Smooth muscle cell (in vitro differentiated cells): ENCODE measurements at regions not wholly inside any gene's neighbourhood (a gene's known extent, or its start where the extent isn't known, plus 50 kb on each side); places are given as distances from the start of the nearest gene placed in this dataset.

Experiments used
- DNase-seq: peaks from one replicate; lab custom pipeline; 2025; ENCODE audit not compliant: unreplicated experiment; lab: John Stamatoyannopoulos, UW
- H2AFZ ChIP-seq: fragments of 200-600 bp; sonication (generic); 2 replicates; pipeline ENCODE4 v1.6.0; 2016; ENCODE audit warnings: antibody characterized with exemption, low read depth, mild to moderate bottlenecking
- H3F3A ChIP-seq: fragments of 200-600 bp; sonication (generic); 2 replicates; pipeline ENCODE4 v1.6.0; 2017; ENCODE audit warnings: antibody characterized with exemption, low read depth
- H3K27ac ChIP-seq: fragments of 200-600 bp; sonication (generic); 2 replicates; pipeline ENCODE4 v1.5.1; 2016; ENCODE audit warnings: low read depth, mild to moderate bottlenecking
- H3K27me3 ChIP-seq: fragments of 200-600 bp; sonication (generic); 2 replicates; pipeline ENCODE4 v1.6.1; 2016; ENCODE audit warnings: low read depth, mild to moderate bottlenecking
- H3K36me3 ChIP-seq: fragments of 200-600 bp; sonication (generic); 2 replicates; pipeline ENCODE4 v1.5.1; 2016; ENCODE audit warnings: low read depth
- H3K4me1 ChIP-seq: fragments of 200-600 bp; sonication (generic); 2 replicates; pipeline ENCODE4 v1.5.1; 2016; ENCODE audit warnings: low read depth
- H3K4me2 ChIP-seq: fragments of 200-600 bp; sonication (generic); 2 replicates; pipeline ENCODE4 v1.6.0; 2016; ENCODE audit warnings: mild to moderate bottlenecking
- H3K4me3 ChIP-seq: fragments of 200-600 bp; sonication (generic); 2 replicates; pipeline ENCODE4 v1.5.1; 2016; ENCODE audit warnings: mild to moderate bottlenecking
- H3K79me2 ChIP-seq: fragments of 200-600 bp; sonication (generic); 2 replicates; pipeline ENCODE4 v1.6.0; 2016; ENCODE audit warnings: low read depth, mild to moderate bottlenecking
- H3K9ac ChIP-seq: fragments of 200-600 bp; sonication (generic); 2 replicates; pipeline ENCODE4 v1.6.0; 2016; ENCODE audit warnings: low read depth
- H3K9me3 ChIP-seq: fragments of 200-600 bp; sonication (generic); replicated peaks from 2 replicates; pipeline ENCODE4 v1.5.1; 2016; ENCODE audit warnings: low read depth
- H4K20me1 ChIP-seq: fragments of 200-600 bp; sonication (generic); 2 replicates; pipeline ENCODE4 v1.6.0; 2016; ENCODE audit warnings: low read depth
- WGBS: methylation state at CpG from one replicate; pipeline ENCODE4 v1.1.7; 2016; ENCODE audit warnings: low lambda C conversion rate; 5-methylcytosine and 5-hydroxymethylcytosine counted together
- TF ChIP-seq, protein P1 (sequence below): fragments of 200-600 bp; sonication (generic); IDR thresholded peaks from 2 replicates; pipeline ENCODE4 v1.5.1; 2017; ENCODE audit warnings: borderline replicate concordance, mild to moderate bottlenecking, antibody characterized with exemption; ENCODE audit not compliant: insufficient read depth, poor library complexity, severe bottlenecking

DNA sequence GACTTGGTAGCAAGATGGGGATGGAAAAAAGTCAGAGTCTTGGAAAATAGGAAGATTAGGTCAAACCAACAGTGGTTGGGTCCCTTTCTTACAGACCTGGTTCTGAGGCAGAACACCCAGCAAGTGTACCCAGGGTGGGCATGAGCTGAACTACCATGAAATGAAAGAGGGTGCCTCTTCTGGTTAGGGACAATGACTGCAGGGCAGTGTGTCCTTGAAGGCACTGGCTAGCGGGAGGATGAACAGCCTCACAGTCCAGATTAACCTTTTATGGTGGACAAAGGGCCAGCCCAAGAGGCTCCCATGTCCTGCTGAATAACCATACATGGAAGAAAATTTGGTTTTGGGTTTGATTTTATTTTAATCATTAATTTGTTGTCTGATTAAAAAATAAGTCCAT is 61.8 kb upstream of the CCDC85A start:
- TF ChIP-seq, protein P1, sequence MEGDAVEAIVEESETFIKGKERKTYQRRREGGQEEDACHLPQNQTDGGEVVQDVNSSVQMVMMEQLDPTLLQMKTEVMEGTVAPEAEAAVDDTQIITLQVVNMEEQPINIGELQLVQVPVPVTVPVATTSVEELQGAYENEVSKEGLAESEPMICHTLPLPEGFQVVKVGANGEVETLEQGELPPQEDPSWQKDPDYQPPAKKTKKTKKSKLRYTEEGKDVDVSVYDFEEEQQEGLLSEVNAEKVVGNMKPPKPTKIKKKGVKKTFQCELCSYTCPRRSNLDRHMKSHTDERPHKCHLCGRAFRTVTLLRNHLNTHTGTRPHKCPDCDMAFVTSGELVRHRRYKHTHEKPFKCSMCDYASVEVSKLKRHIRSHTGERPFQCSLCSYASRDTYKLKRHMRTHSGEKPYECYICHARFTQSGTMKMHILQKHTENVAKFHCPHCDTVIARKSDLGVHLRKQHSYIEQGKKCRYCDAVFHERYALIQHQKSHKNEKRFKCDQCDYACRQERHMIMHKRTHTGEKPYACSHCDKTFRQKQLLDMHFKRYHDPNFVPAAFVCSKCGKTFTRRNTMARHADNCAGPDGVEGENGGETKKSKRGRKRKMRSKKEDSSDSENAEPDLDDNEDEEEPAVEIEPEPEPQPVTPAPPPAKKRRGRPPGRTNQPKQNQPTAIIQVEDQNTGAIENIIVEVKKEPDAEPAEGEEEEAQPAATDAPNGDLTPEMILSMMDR = no peak
- Histone ChIP-seq H3K9me3 (no peaks in the 10 kb centered on the region), H3K79me2 (no peaks in the 10 kb centered on the region), H3K4me1 (no peaks in the 10 kb centered on the region), H3K27ac (no peak overlapping the region), H3K4me2 (no peak overlapping the region), H3F3A (no peaks in the 10 kb centered on the region), H3K36me3 (no peaks in the 10 kb centered on the region), H2AFZ (no peak overlapping the region), H3K9ac (no peak overlapping the region), H3K27me3 (peaks cover 29% of the 10 kb centered on the region), H4K20me1 (no peaks in the 10 kb centered on the region), H3K4me3 (no peak overlapping the region)
- 92% methylated on average over 1 of the region's 1 CpG for WGBS
- no peak for DNase-seq

DNA sequence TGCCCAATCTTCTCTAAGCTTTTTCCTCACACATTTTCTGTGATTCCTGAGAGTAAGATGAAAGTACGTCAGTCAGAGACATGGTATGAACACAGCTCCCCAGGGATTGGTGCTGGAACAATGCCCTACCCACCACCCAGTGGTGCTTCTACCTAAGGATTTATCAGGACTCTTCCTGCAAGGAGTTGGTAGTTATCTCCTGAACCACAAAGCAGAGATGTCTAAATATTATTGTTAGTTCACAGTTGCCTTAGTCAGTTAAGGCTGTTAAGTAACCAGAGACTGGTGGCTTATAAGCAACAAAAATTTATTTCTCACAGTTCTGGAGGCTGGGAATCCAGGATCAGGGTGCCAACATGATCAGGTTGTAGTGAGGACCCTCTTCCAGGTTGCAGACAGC is 60.3 kb upstream of the CCDC85A start:
- WGBS = 87% methylated on average over 1 of the region's 1 CpG
- Histone ChIP-seq H3K27ac (no peak overlapping the region), H3K9me3 (no peaks in the 10 kb centered on the region), H3K4me3 (no peak overlapping the region), H3K36me3 (no peaks in the 10 kb centered on the region), H3F3A (no peaks in the 10 kb centered on the region), H3K27me3 (peaks cover 29% of the 10 kb centered on the region), H3K4me1 (no peaks in the 10 kb centered on the region), H3K9ac (no peak overlapping the region), H2AFZ (no peak overlapping the region), H3K4me2 (no peak overlapping the region), H4K20me1 (no peaks in the 10 kb centered on the region), H3K79me2 (no peaks in the 10 kb centered on the region)
- no peak for DNase-seq
- TF ChIP-seq, protein P1 = no peak

DNA sequence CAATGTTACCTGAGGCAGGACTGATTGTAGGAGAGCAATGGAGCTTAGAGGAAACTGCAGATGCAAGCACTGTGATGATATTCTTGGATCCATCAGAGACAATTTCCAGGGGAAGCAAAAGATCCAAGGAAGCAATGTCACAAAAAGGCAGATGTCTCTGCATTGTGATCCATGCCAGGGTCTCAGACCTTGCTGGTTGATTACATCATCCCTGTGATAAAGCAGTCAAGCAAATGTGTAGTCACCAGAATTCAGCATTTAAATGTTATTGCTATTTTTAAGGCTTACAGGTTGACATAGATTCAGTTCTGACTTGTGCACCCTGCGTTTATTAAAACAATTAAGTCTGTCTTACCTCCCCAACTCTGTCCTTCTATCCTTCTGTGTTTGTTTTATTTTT is 56.8 kb upstream of the CCDC85A start:
- H3K27me3 ChIP-seq = peaks cover 15% of the 10 kb centered on the region
- H3K9me3 ChIP-seq = no peaks in the 10 kb centered on the region
- no peak overlapping the region for H2AFZ ChIP-seq
- H3K4me3 ChIP-seq = no peak overlapping the region
- no peak overlapping the region for H3K4me2 ChIP-seq
- H4K20me1 ChIP-seq = no peaks in the 10 kb centered on the region
- TF ChIP-seq, protein P1 = no peak
- no peaks in the 10 kb centered on the region for H3K79me2 ChIP-seq
- 91% methylated on average over 1 of the region's 1 CpG for WGBS
- no peaks in the 10 kb centered on the region for H3F3A ChIP-seq
- no peak for DNase-seq
- no peaks in the 10 kb centered on the region for H3K36me3 ChIP-seq
- H3K27ac ChIP-seq = no peak overlapping the region
- no peaks in the 10 kb centered on the region for H3K4me1 ChIP-seq
- H3K9ac ChIP-seq = no peak overlapping the region

DNA sequence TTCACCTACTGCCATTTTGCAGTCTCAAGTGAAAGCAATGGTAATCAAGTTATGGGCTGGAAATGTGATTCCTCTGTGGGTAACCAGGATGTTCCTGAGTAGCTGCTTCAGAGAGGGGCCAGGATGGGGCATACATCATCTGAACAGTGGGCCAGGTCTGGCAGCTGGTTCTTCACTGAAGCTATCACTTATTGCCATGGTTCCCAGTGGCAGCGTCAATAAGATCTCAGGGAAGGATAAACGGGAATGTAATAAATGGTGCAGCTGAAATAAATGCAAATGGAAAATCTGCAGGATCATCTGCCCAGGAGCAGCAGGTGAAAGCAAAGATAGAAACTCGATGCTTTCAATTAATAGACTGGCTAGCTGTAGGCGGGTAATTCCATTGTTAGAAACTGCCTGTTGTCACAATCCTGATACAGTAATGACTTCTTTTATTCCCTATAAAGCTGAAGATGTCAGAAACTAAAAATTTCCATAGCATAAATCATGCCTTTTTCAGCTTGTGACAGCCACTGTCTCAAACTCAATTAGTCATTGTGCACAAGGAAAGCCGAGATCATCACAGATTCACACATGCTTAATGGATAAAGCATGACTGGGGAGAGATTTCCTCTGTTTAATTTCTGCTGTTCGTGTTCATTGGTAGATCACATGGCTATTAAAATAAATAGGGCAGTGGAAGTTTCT is 56.2 kb upstream of the CCDC85A start:
- no peak overlapping the region for H3K4me2 ChIP-seq
- no peaks in the 10 kb centered on the region for H3F3A ChIP-seq
- no peak overlapping the region for H3K4me3 ChIP-seq
- H3K9me3 ChIP-seq = no peaks in the 10 kb centered on the region
- 67% methylated on average over 6 of the region's 6 CpGs for WGBS
- H3K27me3 ChIP-seq = peaks cover 9% of the 10 kb centered on the region
- H3K36me3 ChIP-seq = no peaks in the 10 kb centered on the region
- no peak overlapping the region for H3K27ac ChIP-seq
- no peak overlapping the region for H3K9ac ChIP-seq
- no peaks in the 10 kb centered on the region for H3K4me1 ChIP-seq
- H4K20me1 ChIP-seq = no peaks in the 10 kb centered on the region
- H3K79me2 ChIP-seq = no peaks in the 10 kb centered on the region
- no peak for DNase-seq
- TF ChIP-seq, protein P1 = no peak
- H2AFZ ChIP-seq = no peak overlapping the region
